SK-N-SH (cell line): ENCODE measurements at regions not wholly inside any gene's neighbourhood (a gene's known extent, or its start where the extent isn't known, plus 50 kb on each side); places are given as distances from the start of the nearest gene placed in this dataset.
A peak's percentile ranks its signal among the peaks of the same experiment; 100 is the strongest.

ENCODE experiments used
- CTCF ChIA-PET: fragments of 300-600, 350-600 bp; formaldehyde crosslinking; extraction: SDS; loops from one replicate; lab custom pipeline; 2021; lab: Yijun Ruan, JAX
- POLR2A ChIA-PET: fragments of 350-600 bp; sonication (Branson Sonifier 250); formaldehyde crosslinking; extraction: SDS; loops from one replicate; lab custom pipeline; 2020; ENCODE audit warnings: antibody characterized with exemption, inconsistent platforms; lab: Yijun Ruan, JAX
- DNase-seq: peaks from one replicate; pipeline ENCODE4 v3.0.0; 2012
- H2AFZ ChIP-seq: fragments of 200-600 bp; sonication (generic); 2 replicates; pipeline ENCODE4 v1.8.1; 2016; ENCODE audit warnings: antibody characterized with exemption, mild to moderate bottlenecking, low read depth
- H3F3A ChIP-seq: fragments of 200-600 bp; sonication (generic); replicated peaks from 2 replicates; pipeline ENCODE3; 2016; ENCODE audit warnings: antibody characterized with exemption, mild to moderate bottlenecking; ENCODE audit not compliant: insufficient read depth
- H3K27ac ChIP-seq, 2 experiments: fragments of 200-500 bp in 1 of 2; fragments of 200-600 bp in 1 of 2; sonication (Bioruptor generic) in 1 of 2; sonication (generic), shearing (Covaris generic) in 1 of 2; 2 replicates each; pipeline versions ENCODE4 v1.5.1 to v1.6.1; 2014 to 2016; ENCODE audit warnings: low read depth in 2 of 2, inconsistent platforms in 1 of 2, low read length in 1 of 2, mild to moderate bottlenecking in 1 of 2, mixed read lengths in 1 of 2
- H3K27me3 ChIP-seq: fragments of 200-600 bp; sonication (generic), shearing (Covaris generic); 2 replicates; pipeline ENCODE4 v1.6.1; 2016; ENCODE audit warnings: mixed run types; ENCODE audit not compliant: insufficient read depth
- H3K36me3 ChIP-seq, 2 experiments: fragments of 200-500 bp in 1 of 2; fragments of 200-600 bp in 1 of 2; sonication (Bioruptor generic) in 1 of 2; sonication (generic) in 1 of 2; replicated peaks in 1 of 2; 2 replicates each; pipeline versions ENCODE3 to v1.5.1; 2014 to 2016; ENCODE audit warnings: low read length in 1 of 2, mild to moderate bottlenecking in 1 of 2; ENCODE audit not compliant: insufficient read depth in 2 of 2, control insufficient read depth in 1 of 2
- H3K4me1 ChIP-seq, 2 experiments: fragments of 200-500 bp in 1 of 2; fragments of 200-600 bp in 1 of 2; sonication (Bioruptor generic) in 1 of 2; sonication (generic), shearing (Covaris generic) in 1 of 2; 2 replicates each; pipeline versions ENCODE4 v1.5.1 to v1.6.1; 2014 to 2016; ENCODE audit warnings: low read depth in 1 of 2, low read length in 1 of 2, mixed run types in 1 of 2; ENCODE audit not compliant: insufficient read depth in 2 of 2, control insufficient read depth in 1 of 2
- H3K4me2 ChIP-seq: fragments of 200-600 bp; sonication (generic), shearing (Covaris generic); 2 replicates; pipeline ENCODE4 v1.6.1; 2017; ENCODE audit warnings: mixed run types
- H3K4me3 ChIP-seq, 2 experiments: fragments of 200-500 bp in 1 of 2; fragments of 200-600 bp in 1 of 2; sonication (Bioruptor generic) in 1 of 2; sonication (generic), shearing (Covaris generic) in 1 of 2; 2 replicates each; pipeline versions ENCODE4 v1.5.1 to v1.8.1; 2014 to 2016; ENCODE audit warnings: low read depth in 2 of 2, inconsistent platforms in 1 of 2, low read length in 1 of 2, mild to moderate bottlenecking in 1 of 2, mixed read lengths in 1 of 2, moderate library complexity in 1 of 2
- H3K79me2 ChIP-seq: fragments of 200-600 bp; sonication (generic); 2 replicates; pipeline ENCODE4 v1.8.1; 2017; ENCODE audit warnings: mild to moderate bottlenecking; ENCODE audit not compliant: insufficient read depth
- H3K9ac ChIP-seq: fragments of 200-600 bp; sonication (generic); 2 replicates; pipeline ENCODE4 v1.6.1; 2017; ENCODE audit warnings: mixed run types
- H3K9me2 ChIP-seq: fragments of 200-600 bp; sonication (generic); 2 replicates; pipeline ENCODE4 v1.6.1; 2017; ENCODE audit warnings: mixed run types
- H3K9me3 ChIP-seq: fragments of 200-600 bp; sonication (generic); 2 replicates; pipeline ENCODE4 v1.6.1; 2017; ENCODE audit warnings: mixed run types, mild to moderate bottlenecking, moderate library complexity
- H4K20me1 ChIP-seq: fragments of 200-600 bp; sonication (generic); 2 replicates; pipeline ENCODE4 v1.6.1; 2017; ENCODE audit warnings: mild to moderate bottlenecking, mixed run types; ENCODE audit not compliant: insufficient read depth
- CHD2 ChIP-seq: fragments of 150-350 bp; IDR thresholded peaks from 2 replicates; pipeline ENCODE4 v1.6.1; 2018; ENCODE audit warnings: low read length; ENCODE audit not compliant: partially characterized antibody
- EP300 ChIP-seq, 2 experiments: IDR thresholded peaks; 2 replicates each; pipeline versions ENCODE4 v1.4.0 to v1.6.1; 2012; ENCODE audit warnings: borderline replicate concordance in 1 of 2, low read depth in 1 of 2, low read length in 1 of 2
- FOXJ3 ChIP-seq: sonication (generic); formaldehyde crosslinking; IDR thresholded peaks from 2 replicates; pipeline ENCODE4 v1.5.1; 2020; ENCODE audit warnings: mild to moderate bottlenecking, missing genetic modification reagents
- FOXM1 ChIP-seq: IDR thresholded peaks from 2 replicates; pipeline ENCODE4 v1.4.0; 2012; ENCODE audit warnings: low read depth, mild to moderate bottlenecking
- JUND ChIP-seq: IDR thresholded peaks from 2 replicates; pipeline ENCODE4 v1.4.0; 2012
- MAX ChIP-seq: IDR thresholded peaks from 2 replicates; pipeline ENCODE4 v1.4.0; 2012; ENCODE audit warnings: low read depth
- MEF2A ChIP-seq: IDR thresholded peaks from 2 replicates; pipeline ENCODE4 v1.4.0; 2012; ENCODE audit warnings: low read depth, borderline replicate concordance
- MXI1 ChIP-seq: IDR thresholded peaks from 2 replicates; pipeline ENCODE4 v1.6.1; 2012; ENCODE audit warnings: mild to moderate bottlenecking, low read depth, low read length, improper control_type of control experiment
- NFIC ChIP-seq: IDR thresholded peaks from 2 replicates; pipeline ENCODE4 v1.4.0; 2012; ENCODE audit warnings: borderline replicate concordance
- NRF1 ChIP-seq: IDR thresholded peaks from 2 replicates; pipeline ENCODE4 v1.6.1; 2012; ENCODE audit warnings: low read depth, mild to moderate bottlenecking, low read length
- PBX3 ChIP-seq: IDR thresholded peaks from 2 replicates; pipeline ENCODE4; 2012
- POLR2AphosphoS5 ChIP-seq: IDR thresholded peaks from 2 replicates; pipeline ENCODE4 v1.6.1; 2012; ENCODE audit warnings: low read depth, low read length
- RAD21 ChIP-seq: IDR thresholded peaks from 2 replicates; pipeline ENCODE4 v1.6.1; 2012; ENCODE audit warnings: mild to moderate bottlenecking, low read length
- RCOR1 ChIP-seq: fragments of 150-350 bp; IDR thresholded peaks from 2 replicates; pipeline ENCODE4 v1.6.1; 2017; ENCODE audit warnings: antibody characterized with exemption, low read length
- REST ChIP-seq: IDR thresholded peaks from 2 replicates; pipeline ENCODE4 v1.6.1; 2012; ENCODE audit warnings: mild to moderate bottlenecking, low read depth, low read length, moderate library complexity
- RFX5 ChIP-seq: IDR thresholded peaks from 2 replicates; pipeline ENCODE4 v1.6.1; 2012; ENCODE audit warnings: mild to moderate bottlenecking, improper control_type of control experiment, low read length
- SIN3A ChIP-seq: IDR thresholded peaks from 2 replicates; pipeline ENCODE4 v1.6.1; 2012; ENCODE audit warnings: low read depth, mild to moderate bottlenecking, low read length, moderate library complexity, borderline replicate concordance
- SMC3 ChIP-seq: IDR thresholded peaks from 2 replicates; pipeline ENCODE4 v1.6.1; 2012; ENCODE audit warnings: low read depth, low read length, improper control_type of control experiment
- TAF1 ChIP-seq: IDR thresholded peaks from 2 replicates; pipeline ENCODE4 v1.6.1; 2012; ENCODE audit warnings: low read depth, mild to moderate bottlenecking, low read length, moderate library complexity, borderline replicate concordance
- TEAD4 ChIP-seq: IDR thresholded peaks from 2 replicates; pipeline ENCODE4 v1.4.0; 2012; ENCODE audit warnings: mild to moderate bottlenecking, borderline replicate concordance; ENCODE audit not compliant: insufficient read depth
- WGBS: methylation state at CpG from one replicate; pipeline ENCODE4 v1.1.6; 2017; ENCODE audit warnings: low lambda C conversion rate; 5-methylcytosine and 5-hydroxymethylcytosine counted together

- Histone ChIP-seq H3K4me2 (no peak overlapping the region), H3K9me3 (no peaks in the 10 kb centered on the region), H3K4me3 (no peak overlapping the region), H3K36me3 (no peaks in the 10 kb centered on the region), H3K9me2 (no peaks in the 10 kb centered on the region), H3K4me1 (peaks cover 0 to 24% of the 10 kb centered on the region in 2 experiments; a peak in 2 of 4 replicates), H3K9ac (no peak overlapping the region), H4K20me1 (no peaks in the 10 kb centered on the region), H3F3A (no peaks in the 10 kb centered on the region), H3K27ac (no peak overlapping the region; a peak in 1 of 4 replicates), H2AFZ (no peak overlapping the region), H3K79me2 (no peaks in the 10 kb centered on the region), H3K27me3 (no peaks in the 10 kb centered on the region)
- WGBS, result 64% methylated on average over 4 of the region's 8 CpGs
- TF ChIP-seq EP300 (IDR thresholded peaks at IDR 0.05; ENCODE audit: borderline replicate concordance in 1 of 2, low read depth in 1 of 2, low read length in 1 of 2) (no peak), CHD2 (no peak), NFIC (no peak), RCOR1 (no peak), MAX (no peak), FOXJ3 (CRISPR knock-in tag) (no peak), FOXM1 (no peak), SIN3A (no peak), PBX3 (no peak)
- ChIA-PET POLR2A (no interaction called here), CTCF (no interaction called here)
- no peak for DNase-seq
These were observed 201.3 kb downstream of the COG6 start for GRCh38 chr13:39856714-39857113.

GRCh38 chr13:39858794-39859193 lies 203.3 kb downstream of the COG6 start:
- no peak overlapping the region for H2AFZ ChIP-seq
- no peaks in the 10 kb centered on the region for H3K36me3 ChIP-seq
- 80% methylated on average over 2 of the region's 2 CpGs for WGBS
- H3K27me3 ChIP-seq, result no peaks in the 10 kb centered on the region
- no peaks in the 10 kb centered on the region for H4K20me1 ChIP-seq
- H3K79me2 ChIP-seq, result no peaks in the 10 kb centered on the region
- no peak overlapping the region for H3K4me3 ChIP-seq
- H3F3A ChIP-seq, result no peaks in the 10 kb centered on the region
- H3K9me3 ChIP-seq, result no peaks in the 10 kb centered on the region
- no peak overlapping the region for H3K4me2 ChIP-seq
- no peak for TF ChIP-seq NRF1
- no peak for TF ChIP-seq TEAD4
- no peak for TF ChIP-seq FOXM1
- TF ChIP-seq TAF1, result no peak
- no peak for TF ChIP-seq MXI1
- TF ChIP-seq NFIC, result no peak
- no peak for TF ChIP-seq MEF2A
- TF ChIP-seq POLR2AphosphoS5, result no peak
- no peak for TF ChIP-seq RAD21
- TF ChIP-seq MAX, result no peak
- no peak for TF ChIP-seq JUND
- TF ChIP-seq SMC3, result no peak
- no peak for TF ChIP-seq REST
- TF ChIP-seq CHD2, result no peak
- TF ChIP-seq RFX5, result no peak
- no peak overlapping the region for H3K9ac ChIP-seq
- H3K27ac ChIP-seq, result peak overlapping the region in 1 of 2 experiments; percentile 47; a peak in 1 of 4 replicates
- ChIA-PET CTCF (interaction anchor here (1.2 to 2.3 kb wide), 2 partner anchors 13 to 84 kb away, joined by 4 to 8 read pairs; no protein-coding TSS in a partner anchor), POLR2A (no interaction called here)
- no peaks in the 10 kb centered on the region for H3K9me2 ChIP-seq
- H3K4me1 ChIP-seq, result peaks cover 0 to 24% of the 10 kb centered on the region in 2 experiments; a peak in 2 of 4 replicates
- no peak for DNase-seq
